ENCODE measurements at regions not wholly inside any gene's neighbourhood (a gene's known extent, or its start where the extent isn't known, plus 50 kb on each side); places are given as distances from the start of the nearest gene placed in this dataset.

DNA sequence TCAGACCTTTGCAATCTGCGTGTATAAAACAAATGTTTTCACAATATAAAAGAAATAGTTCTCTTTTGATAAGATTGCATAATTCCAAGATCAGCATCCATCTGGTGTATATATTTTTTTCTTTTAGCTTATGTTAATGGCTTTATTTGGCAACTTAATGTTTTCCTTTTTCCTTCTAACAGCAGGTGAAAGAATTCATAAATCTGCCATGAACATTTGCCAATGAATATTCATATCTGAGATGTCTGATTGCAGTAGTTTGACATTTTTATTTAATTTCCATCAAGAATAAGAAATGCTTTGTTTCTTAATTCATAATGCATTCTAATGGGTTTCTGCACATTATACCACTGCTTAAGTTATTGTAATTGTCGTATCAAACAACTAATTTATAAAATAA, 184.4 kb upstream of the ROBO2 start:
- H3K4me2 ChIP-seq (replicated peaks; ENCODE audit: extremely low read depth, low read length, poor library complexity, severe bottlenecking) = no peak overlapping the region
- peaks cover 0 to 5% of the 10 kb centered on the region in 2 donors for H3K9me3 ChIP-seq (replicated peaks in 1 of 2; ENCODE audit: control insufficient read depth in 1 of 2, insufficient read depth in 1 of 2, low read length in 2 of 2)
- H3K4me1 ChIP-seq (ENCODE audit: control insufficient read depth in 1 of 2, insufficient read depth in 2 of 2, low read length in 2 of 2) = no peaks in the 10 kb centered on the region
- no peak overlapping the region for H3K4me3 ChIP-seq (replicated peaks in 1 of 3; ENCODE audit: low read depth in 2 of 3, low read length in 3 of 3)
- TF ChIP-seq, protein P1, sequence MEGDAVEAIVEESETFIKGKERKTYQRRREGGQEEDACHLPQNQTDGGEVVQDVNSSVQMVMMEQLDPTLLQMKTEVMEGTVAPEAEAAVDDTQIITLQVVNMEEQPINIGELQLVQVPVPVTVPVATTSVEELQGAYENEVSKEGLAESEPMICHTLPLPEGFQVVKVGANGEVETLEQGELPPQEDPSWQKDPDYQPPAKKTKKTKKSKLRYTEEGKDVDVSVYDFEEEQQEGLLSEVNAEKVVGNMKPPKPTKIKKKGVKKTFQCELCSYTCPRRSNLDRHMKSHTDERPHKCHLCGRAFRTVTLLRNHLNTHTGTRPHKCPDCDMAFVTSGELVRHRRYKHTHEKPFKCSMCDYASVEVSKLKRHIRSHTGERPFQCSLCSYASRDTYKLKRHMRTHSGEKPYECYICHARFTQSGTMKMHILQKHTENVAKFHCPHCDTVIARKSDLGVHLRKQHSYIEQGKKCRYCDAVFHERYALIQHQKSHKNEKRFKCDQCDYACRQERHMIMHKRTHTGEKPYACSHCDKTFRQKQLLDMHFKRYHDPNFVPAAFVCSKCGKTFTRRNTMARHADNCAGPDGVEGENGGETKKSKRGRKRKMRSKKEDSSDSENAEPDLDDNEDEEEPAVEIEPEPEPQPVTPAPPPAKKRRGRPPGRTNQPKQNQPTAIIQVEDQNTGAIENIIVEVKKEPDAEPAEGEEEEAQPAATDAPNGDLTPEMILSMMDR (IDR thresholded peaks at IDR 0.05) = no peak
- no peaks in the 10 kb centered on the region for H4K20me1 ChIP-seq (ENCODE audit: insufficient read depth, low read length)
- H3K36me3 ChIP-seq (replicated peaks in 1 of 2; ENCODE audit: control insufficient read depth in 1 of 2, insufficient read depth in 2 of 2, low read length in 2 of 2) = no peaks in the 10 kb centered on the region
- H3K79me2 ChIP-seq (ENCODE audit: insufficient read depth, low read length) = no peaks in the 10 kb centered on the region
- H3K27me3 Mint-ChIP-seq (ENCODE audit: low read depth in 3 of 3) = no peaks in the 10 kb centered on the region
- H3K9ac ChIP-seq (ENCODE audit: insufficient read depth, low read length, poor library complexity, severe bottlenecking) = no peak overlapping the region
- H3K9me3 Mint-ChIP-seq = peaks cover 0 to 4% (median 3%) of the 10 kb centered on the region in 7 donors
- H3K36me3 Mint-ChIP-seq = no peaks in the 10 kb centered on the region
- intact Hi-C loops (cut with micrococcal nuclease) = no loop called here
- H3K27me3 ChIP-seq (ENCODE audit: control insufficient read depth in 2 of 2, insufficient read depth in 2 of 2, low read length in 2 of 2) = no peaks in the 10 kb centered on the region
- no peak overlapping the region for H3K27ac ChIP-seq (ENCODE audit: low read depth in 1 of 2, low read length in 2 of 2)
- no peak overlapping the region for H3K4me3 Mint-ChIP-seq
- H3K27ac Mint-ChIP-seq = no peak overlapping the region
- DNase-seq = no peak
- H2AFZ ChIP-seq (ENCODE audit: insufficient read depth, low read depth, low read length, poor library complexity, severe bottlenecking) = no peak overlapping the region
- no CpG with 5 or more reads among the region's 2 CpGs for WGBS (ENCODE audit: insufficient coverage)
- H3K4me1 Mint-ChIP-seq = no peaks in the 10 kb centered on the region

DNA sequence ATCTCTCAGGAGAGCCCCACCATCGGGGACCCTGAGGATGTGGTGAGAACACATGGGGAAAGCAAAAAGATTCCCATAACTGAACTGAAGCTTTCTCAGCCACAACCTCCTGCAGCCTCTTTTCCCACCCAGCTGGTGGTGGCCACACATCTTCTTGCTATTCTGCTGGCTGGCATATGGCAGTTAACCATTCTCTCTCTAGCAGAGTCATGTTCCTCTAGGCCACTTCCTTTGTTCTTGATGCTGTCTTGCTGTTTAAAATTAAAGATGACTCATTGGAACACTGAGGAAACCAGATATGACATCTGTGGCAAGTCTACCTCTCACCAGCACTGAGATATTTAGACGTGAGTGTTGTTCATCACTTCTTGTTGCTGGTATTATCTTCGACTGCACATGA, 180.3 kb upstream of the ROBO2 start:
- H3K4me1 ChIP-seq (ENCODE audit: control insufficient read depth in 1 of 2, insufficient read depth in 2 of 2, low read length in 2 of 2) = no peaks in the 10 kb centered on the region
- H3K27me3 Mint-ChIP-seq (ENCODE audit: low read depth in 3 of 3) = peaks cover 0 to 3% (median 0%) of the 10 kb centered on the region in 3 donors
- H3K4me2 ChIP-seq (replicated peaks; ENCODE audit: extremely low read depth, low read length, poor library complexity, severe bottlenecking) = no peak overlapping the region
- H4K20me1 ChIP-seq (ENCODE audit: insufficient read depth, low read length) = no peaks in the 10 kb centered on the region
- TF ChIP-seq, protein P1 (IDR thresholded peaks at IDR 0.05) = no peak
- H3K27ac ChIP-seq (ENCODE audit: low read depth in 1 of 2, low read length in 2 of 2) = no peak overlapping the region
- no peaks in the 10 kb centered on the region for H3K27me3 ChIP-seq (ENCODE audit: control insufficient read depth in 2 of 2, insufficient read depth in 2 of 2, low read length in 2 of 2)
- peaks cover 0 to 5% (median 3%) of the 10 kb centered on the region in 7 donors for H3K9me3 Mint-ChIP-seq
- H2AFZ ChIP-seq (ENCODE audit: insufficient read depth, low read depth, low read length, poor library complexity, severe bottlenecking) = no peak overlapping the region
- no peaks in the 10 kb centered on the region for H3K36me3 Mint-ChIP-seq
- no peaks in the 10 kb centered on the region for H3K36me3 ChIP-seq (replicated peaks in 1 of 2; ENCODE audit: control insufficient read depth in 1 of 2, insufficient read depth in 2 of 2, low read length in 2 of 2)
- H3K79me2 ChIP-seq (ENCODE audit: insufficient read depth, low read length) = no peaks in the 10 kb centered on the region
- H3K4me3 ChIP-seq (replicated peaks in 1 of 3; ENCODE audit: low read depth in 2 of 3, low read length in 3 of 3) = no peak overlapping the region
- no peak overlapping the region for H3K9ac ChIP-seq (ENCODE audit: insufficient read depth, low read length, poor library complexity, severe bottlenecking)
- peaks cover 0 to 5% of the 10 kb centered on the region in 2 donors for H3K9me3 ChIP-seq (replicated peaks in 1 of 2; ENCODE audit: control insufficient read depth in 1 of 2, insufficient read depth in 1 of 2, low read length in 2 of 2)
- WGBS (ENCODE audit: insufficient coverage) = no CpG with 5 or more reads among the region's 3 CpGs
- H3K27ac Mint-ChIP-seq = no peak overlapping the region
- H3K4me3 Mint-ChIP-seq = no peak overlapping the region
- no peaks in the 10 kb centered on the region for H3K4me1 Mint-ChIP-seq
- DNase-seq = no peak
- intact Hi-C loops (cut with micrococcal nuclease) = no loop called here
